GM13977 (cell line): ENCODE measurements at regions not wholly inside any gene's neighbourhood (a gene's known extent, or its start where the extent isn't known, plus 50 kb on each side); places are given as distances from the start of the nearest gene placed in this dataset.

Source experiments
- DNase-seq: peaks from one replicate; pipeline ENCODE4 v3.0.0; 2012; ENCODE audit warnings: low spot score
- CTCF ChIP-seq: IDR thresholded peaks from 2 replicates; pipeline ENCODE4 v1.5.1; 2012; ENCODE audit warnings: mild to moderate bottlenecking, control low read depth; ENCODE audit not compliant: insufficient read depth; ENCODE audit errors: extremely low read depth, missing control alignments
- in situ Hi-C: fragments of 300-500 bp; cut with MboI; formaldehyde crosslinking; loops from one replicate; pipeline ENCODE4 v1.12.0; 2022; ENCODE audit warnings: low sequenced_read_pairs, low pct_unique_long_range_greater_than_20kb, mixed read lengths, inconsistent platforms; ENCODE audit not compliant: unreplicated experiment

GRCh38 chr10:36248304-36248981 is 606.3 kb upstream of the FZD8 start:
- in situ Hi-C loops: no loop called here
- no peak for TF ChIP-seq CTCF
- DNase-seq: no peak

- TF ChIP-seq CTCF: no peak
- in situ Hi-C loops: no loop called here
- no peak for DNase-seq
Measured at GRCh38 chr10:36247478-36247877, 605.4 kb upstream of the FZD8 start.

- no peak for TF ChIP-seq CTCF
- no peak for DNase-seq
- in situ Hi-C loops: no loop called here
Measured at GRCh38 chr10:36236931-36237330, 594.8 kb upstream of the FZD8 start.

GRCh38 chr10:36236341-36236740 is 594.2 kb upstream of the FZD8 start:
- in situ Hi-C loops: no loop called here
- DNase-seq: no peak
- TF ChIP-seq CTCF: no peak

- no peak for TF ChIP-seq CTCF
- no peak for DNase-seq
- in situ Hi-C loops: no loop called here
Measured at GRCh38 chr10:36232935-36233334, 590.8 kb upstream of the FZD8 start.

GRCh38 chr10:36224431-36224985 is 582.4 kb upstream of the FZD8 start:
- in situ Hi-C loops: no loop called here
- DNase-seq: no peak
- no peak for TF ChIP-seq CTCF
